HG03439 (cell line): ENCODE measurements at regions not wholly inside any gene's neighbourhood (a gene's known extent, or its start where the extent isn't known, plus 50 kb on each side); places are given as distances from the start of the nearest gene placed in this dataset.

Source experiments
- ATAC-seq: cut with Tn5 transposase; IDR thresholded peaks from one replicate; pipeline ENCODE4 v1.9.1; 2021; ENCODE audit warnings: mild to moderate bottlenecking, moderate library complexity; ENCODE audit not compliant: unreplicated experiment

DNA sequence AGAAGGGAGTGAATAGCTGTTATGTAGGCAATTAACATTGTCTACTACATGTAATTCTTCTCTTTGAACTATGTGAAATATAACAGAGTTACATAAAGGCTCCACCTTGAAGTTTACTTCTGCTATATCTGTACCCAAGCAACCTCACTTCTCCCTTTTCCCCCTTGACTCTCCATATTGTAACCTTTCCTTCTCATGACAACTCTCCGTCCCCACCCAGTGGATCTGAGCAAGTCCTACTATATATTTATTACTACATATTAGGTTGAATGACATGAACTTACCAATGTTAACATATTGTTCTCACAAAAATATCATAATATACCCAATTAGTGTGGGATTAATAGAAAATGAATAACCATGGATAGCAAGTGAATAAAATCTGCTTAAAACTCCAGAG, 93.2 kb upstream of the ATP8A1 start:
- peak; percentile 56 for ATAC-seq

DNA sequence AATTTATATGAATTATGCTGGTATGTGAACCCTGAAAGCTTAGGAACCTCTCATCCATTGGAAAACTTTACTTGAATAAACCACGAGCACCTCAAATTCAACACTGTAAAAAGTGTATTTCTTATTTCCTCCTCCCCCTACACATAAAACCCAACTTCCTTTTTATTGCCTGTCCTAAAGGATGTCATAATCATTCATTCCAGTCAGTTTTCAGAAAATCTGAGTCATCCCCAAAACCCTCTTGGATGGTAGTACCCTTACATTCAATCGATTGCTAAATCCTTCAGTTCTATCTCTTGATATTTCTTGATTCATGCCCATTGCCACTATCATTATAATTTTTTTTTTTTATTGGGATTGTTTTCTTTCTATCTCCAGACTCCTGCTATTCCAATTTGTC, 91.1 kb upstream of the ATP8A1 start:
- no peak for ATAC-seq

DNA sequence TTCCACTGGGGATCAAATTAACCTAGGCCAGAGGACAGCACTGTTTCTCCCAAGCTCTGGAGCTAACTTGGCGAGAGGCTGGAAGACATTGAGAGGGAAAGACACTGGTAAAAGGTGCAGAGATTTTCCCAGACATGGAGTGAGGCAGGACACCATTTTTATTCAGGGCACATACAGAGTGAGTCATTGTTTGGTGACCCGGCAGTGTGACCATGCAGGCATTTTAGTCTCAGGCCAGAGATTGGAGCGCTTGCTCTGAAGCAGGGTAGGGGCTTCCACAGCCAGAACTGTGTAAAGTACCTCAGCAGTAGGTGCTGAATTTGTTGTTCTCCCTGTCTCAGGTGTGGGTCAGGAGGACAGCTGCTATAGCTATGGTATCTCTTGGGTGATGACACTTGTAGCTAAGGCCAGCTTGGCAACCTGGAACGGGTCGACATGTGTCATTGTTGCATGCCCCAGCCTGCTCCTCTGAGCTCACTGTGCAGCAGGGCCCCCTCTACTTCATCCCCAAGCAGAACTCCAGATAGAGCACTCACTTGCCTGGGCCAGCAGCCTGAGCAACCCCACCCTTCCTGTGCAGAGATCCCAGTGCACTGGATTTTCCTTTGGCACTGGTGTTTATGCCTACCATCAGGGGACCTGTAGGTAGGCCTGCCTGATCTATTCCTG, 79.8 kb upstream of the ATP8A1 start:
- ATAC-seq = no peak

DNA sequence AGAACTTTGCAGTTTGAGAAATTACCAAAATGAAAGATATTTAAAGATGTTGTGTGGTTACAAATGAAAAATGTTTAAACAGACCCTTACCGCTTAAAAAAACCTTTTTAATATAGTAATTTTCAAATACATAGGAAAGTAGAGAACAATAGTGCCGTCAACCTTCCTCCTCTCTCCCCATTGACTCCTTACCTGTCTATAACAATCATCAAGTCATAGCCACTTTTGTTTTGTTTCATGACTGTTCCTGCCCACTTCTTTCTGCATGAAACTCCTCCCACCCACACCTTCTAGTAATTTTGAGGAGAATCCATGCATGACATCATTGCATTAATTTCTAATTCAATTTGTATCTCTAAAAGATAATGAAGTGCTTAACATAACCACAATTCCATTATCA, 76.5 kb upstream of the ATP8A1 start:
- no peak for ATAC-seq

DNA sequence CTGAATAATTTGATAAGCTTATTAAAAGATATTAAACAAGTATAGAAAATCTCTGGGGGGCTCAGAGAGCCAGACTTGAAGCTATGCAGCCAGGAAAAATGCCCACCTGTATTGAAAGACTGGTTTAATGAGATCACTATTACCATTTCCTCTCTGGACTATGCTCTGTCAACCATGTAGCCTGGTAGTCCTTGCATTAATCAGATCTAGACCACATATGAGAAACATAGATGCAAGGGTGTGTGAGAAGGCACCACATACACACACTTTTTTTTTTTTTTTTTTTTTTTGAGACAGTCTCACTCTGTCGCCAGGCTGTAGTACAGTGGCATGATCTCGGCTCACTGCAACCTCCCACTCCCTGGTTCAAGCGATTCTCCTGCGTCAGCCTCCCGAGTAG, 75.9 kb upstream of the ATP8A1 start:
- ATAC-seq = no peak

DNA sequence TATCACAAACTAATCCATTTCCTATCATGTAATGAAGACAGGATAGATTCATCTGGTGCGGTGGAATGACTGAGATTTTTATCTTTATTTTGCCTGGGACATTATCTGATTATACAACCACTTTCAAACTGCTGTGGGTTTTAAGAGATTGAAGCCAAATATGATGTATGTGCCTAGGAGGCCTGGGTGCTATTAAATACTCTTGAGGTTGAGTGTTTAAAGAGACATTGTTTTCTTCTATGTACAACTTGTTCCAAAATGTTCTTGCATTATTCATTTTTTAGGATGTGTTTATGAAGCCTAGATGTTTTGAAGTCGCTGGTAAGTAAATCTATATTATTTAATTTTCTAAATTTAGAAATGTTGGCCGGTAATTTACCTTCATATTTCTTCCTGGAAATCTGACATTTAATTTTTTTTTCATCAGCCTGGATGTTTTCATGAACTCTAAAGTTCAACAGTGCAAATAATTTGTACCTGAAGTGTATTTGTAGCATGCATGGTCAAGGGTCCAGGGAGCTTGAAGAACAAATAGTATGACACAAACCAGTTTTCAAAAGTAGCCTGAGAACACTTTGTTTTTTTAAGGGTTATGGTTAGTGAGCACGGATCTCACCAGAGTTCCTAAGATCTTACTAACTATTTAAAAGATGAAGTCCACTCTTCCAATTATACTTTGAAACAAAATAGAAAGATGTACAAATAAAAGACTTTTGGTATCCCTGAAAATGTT, 72.8 kb upstream of the ATP8A1 start:
- no peak for ATAC-seq

DNA sequence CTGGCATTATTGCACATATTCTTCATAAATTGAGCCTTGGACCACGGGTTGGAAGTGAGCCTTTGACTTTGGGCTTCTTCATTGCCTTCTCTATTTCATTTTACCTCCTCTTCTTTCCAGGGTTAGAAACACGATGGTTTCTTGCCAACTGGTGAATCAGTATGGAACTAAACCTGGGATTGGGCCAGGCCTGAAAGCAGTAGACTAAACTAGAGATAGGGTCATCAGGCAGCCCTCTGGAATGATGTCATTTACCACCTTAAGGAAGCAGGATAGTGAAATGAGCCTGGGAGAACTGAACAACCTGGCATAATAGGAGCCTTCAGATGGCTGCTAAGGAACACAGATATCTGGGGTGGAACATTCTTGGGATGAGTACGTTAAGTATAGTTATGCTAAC, 67.5 kb upstream of the ATP8A1 start:
- ATAC-seq = no peak

DNA sequence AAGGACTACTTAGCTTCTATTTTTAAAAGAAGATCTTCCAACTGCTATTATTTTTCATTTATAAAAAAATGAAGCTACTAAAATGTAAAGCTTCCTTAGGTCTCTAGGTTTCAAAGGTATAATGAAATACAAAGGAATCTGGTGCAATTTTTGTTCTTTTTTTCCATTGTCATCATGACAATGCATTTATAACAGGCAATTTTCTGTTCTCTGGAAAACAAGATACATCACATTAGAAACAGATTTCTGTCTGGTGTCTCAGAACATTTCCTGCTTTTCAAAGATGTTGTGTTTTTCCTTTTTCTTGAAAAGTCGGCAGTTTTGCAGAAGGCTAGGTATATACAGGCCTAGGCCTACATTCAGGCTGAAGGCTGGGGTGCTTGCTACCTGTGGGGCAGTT, 63.6 kb upstream of the ATP8A1 start:
- no peak for ATAC-seq

DNA sequence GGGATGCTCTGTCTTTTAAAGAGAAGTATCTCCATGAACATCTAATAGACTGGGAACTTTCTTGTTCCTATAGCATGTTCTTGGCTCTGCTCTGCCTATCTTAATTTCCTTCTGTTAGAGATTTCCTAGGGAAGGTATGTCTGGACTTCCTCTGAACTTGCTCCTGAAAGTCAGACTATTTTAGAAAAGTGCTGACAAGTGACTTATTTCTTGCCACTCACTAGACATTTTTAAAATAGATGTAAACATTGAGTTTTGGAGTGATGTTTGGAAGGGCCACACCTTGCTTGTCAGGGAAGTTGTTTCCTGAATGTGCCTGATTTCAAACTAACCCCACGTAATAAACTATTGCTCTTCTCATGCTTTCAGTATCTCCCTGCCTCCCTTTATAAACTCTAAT, 62.4 kb upstream of the ATP8A1 start:
- no peak for ATAC-seq

DNA sequence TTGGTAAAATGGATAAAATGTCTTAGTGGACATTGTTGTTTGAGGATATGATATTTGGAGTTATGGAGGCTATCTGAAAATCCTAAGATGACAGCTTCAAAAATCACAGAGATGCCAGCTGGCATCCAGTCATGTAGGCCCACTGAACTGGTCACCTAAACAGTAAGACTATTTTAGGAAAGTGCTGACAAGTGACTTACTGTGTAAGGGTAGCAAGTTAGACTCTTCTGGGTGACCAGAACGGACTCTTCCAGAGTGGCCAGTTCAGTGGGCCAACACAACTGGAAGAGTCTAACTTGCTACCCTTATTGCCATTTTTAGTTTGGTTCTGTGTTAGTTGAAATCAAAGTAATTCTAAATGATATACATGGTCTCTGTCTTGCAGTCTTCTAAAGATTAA, 61.4 kb upstream of the ATP8A1 start:
- no peak for ATAC-seq

DNA sequence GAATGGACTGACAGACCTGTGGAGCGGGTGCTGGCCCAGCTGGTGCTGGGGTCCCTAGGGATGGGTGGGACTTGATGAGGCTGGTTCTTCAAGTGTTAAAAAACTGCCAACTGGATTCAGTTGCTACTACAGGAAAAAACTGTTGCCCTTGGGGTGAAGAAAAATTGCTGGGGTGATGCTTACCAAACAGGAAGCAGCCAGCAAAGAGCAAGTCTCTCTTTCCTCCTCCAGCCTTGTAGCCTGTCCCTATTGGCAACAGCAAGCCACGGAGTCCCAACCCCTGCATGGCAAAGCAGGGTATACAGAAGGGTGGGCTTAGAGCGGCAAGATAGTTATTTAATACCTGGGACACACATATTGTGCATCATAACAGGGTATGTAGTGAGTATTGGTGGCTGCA, 60.1 kb upstream of the ATP8A1 start:
- ATAC-seq = no peak

DNA sequence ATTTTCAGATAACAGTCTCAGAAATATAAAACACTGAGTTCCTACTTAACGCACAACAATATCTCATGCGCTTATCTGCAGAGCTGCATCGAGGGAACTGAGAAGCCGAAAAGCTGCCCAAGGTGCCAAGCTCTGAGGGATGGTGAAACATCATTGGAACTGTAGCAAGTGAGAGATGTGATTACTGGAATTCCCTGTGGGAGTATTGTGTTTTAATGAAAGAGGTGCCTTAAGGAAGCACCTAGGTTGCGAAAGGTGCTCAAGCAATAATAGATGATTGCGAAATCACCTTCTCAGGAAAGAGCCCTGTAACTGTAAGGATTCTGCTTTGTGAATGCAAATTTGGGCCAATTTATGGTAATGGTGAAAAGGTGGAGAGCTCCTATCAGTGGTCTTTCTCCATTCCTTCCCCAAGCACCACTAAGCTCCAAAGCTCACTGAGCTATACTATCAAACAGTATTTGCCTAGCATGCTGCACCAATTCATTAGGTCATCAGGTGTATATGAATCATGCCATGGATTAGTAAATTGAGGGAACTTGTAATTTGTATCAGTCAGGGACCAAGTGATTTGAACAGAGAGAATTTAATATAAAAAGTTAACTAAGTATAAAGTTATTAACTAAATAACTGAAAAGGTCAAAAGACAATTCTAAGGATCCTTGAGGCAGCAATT, 59.0 kb upstream of the ATP8A1 start:
- ATAC-seq = no peak

DNA sequence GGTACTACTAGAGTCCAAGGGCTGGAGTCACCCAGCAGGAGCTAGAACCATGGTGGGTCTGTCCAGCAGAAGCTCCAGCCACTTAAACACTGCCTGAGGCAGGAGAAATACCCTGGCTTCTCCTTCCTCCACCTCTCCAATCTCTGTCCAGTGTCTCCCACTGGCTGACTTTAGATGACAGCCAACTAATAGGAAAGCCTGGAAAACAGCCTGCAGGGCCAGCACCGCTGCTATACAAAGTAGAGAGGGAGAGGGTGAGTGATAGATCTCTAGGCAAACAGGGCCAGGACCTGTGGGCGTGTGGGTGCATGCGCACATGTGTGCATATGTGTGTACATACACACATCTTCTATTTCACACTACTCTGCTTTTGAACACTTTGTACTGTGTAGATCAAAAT, 56.5 kb upstream of the ATP8A1 start:
- ATAC-seq = no peak

DNA sequence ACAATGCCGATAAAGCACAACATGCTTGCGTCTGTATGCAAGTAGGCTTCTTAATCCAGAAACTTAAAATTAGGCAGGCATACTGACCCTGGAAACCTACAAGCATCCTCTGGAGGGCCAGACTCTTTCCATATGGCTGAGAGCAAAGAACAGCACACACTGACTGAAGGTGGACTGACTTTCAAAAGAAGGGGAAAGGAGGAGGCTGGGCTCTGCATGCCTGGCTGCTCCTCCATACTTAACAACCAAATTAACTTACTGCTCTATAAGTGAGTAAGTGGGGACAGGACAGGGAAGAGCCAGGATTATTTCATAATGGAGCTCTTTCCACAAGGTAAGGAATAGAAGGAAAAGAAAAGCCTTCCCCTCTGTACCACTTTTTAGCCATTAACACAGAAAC, 55.9 kb upstream of the ATP8A1 start:
- no peak for ATAC-seq

DNA sequence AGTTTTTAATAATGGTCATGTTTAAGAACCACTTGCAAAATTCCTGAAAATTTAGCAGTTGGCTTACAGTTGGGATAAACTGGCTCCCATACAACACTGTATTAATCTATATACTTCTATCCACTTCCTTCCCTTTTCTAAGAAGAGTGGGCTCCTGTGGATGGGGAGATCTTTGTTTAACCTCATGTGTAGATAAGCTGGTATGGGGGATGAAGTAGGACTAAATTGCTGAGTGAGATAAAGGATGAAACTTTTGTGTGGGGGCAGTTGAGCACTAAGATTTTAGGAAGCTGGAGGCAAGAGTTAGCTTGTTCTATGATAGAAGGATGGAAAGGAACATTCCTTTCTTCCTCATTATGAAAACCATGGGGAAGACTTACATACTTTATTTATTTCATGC, 54.6 kb upstream of the ATP8A1 start:
- no peak for ATAC-seq

DNA sequence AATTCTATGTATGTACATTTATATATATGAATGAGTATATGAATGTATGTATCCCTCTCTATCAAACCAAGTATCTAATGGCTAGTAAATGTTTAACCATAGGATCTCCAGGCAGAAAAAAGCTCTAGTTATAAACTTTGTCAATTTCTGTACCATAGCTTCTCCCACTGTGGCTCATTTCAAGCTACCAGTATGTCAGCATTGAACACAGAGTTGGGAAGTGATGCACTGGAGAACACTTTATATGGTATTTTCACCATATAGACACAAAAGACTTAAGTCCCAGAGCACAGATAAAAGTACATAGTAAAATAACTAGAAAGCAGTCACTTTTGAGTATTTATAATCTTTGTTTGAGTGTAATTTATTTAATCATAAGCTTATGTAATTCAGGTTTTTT, 53.9 kb upstream of the ATP8A1 start:
- no peak for ATAC-seq

DNA sequence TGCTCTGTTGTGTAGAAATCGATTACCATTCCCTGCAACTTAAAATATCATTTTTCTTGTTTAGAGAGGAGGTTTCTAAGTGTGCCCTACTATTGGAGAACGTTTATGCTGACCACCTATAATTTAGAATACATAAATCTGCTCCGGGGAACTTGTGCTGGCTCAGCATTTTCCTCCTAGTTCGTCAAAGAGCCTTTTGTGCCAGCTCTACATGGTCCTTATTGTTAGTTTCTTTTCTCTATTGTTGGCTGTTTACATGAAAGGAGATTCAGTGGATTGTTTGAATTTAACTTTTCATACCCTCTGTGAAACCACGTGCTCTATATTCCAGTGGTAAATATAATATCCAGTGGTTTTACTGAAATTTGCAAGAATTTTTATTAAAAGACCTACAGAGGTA, 53.4 kb upstream of the ATP8A1 start:
- no peak for ATAC-seq

DNA sequence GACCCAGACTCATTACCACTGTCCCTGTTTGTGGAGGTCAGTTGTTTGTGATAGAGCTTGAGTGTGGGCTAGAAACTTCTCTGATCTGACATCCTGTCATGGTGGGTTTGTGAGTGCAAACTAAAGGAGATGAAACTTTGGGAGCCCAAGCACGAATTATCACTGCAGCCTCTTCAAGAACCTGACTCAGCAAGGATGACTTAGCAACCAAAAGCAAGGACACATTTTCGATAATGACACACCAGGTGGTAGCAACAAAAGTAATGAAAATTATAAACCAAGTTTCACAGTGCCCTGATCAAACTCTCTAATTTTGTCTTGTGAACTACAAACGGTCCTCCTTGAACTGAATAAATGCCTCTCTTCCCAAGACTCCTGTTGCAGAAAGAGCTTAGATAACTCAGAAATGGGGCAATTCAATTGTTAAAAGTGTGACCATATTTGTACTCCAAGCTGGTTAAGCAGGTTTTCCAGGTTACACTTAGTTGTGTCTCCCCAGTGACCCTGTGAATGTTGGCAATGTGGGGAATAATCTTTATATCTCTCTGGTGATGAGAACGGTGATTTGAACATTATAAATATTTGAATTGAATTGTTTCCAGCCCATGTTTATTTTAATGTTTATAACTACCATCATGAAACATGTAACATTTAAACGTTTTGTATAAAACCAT, 52.6 kb upstream of the ATP8A1 start:
- ATAC-seq = no peak

DNA sequence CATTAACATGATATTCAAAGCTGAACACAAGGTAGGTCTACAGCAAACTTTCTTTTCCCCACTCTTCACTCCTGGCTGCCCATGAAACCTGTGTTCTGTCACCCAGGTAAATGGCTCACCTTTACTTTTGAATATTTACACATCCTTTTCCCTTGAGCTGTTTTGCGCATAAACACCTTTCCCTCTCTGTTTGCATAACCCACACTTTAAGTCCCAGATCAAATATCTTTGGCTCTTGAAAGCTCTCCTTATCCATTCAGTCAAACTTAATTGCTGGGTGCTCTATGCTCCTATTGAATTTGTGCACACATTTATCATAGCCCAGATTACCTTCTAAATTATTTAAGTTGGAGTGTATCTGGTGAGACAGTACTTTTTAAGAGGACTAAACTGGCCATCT, 51.7 kb upstream of the ATP8A1 start:
- ATAC-seq = no peak
